ENCODE measurements at regions not wholly inside any gene's neighbourhood (a gene's known extent, or its start where the extent isn't known, plus 50 kb on each side); places are given as distances from the start of the nearest gene placed in this dataset.
"Not testable (repeated sequence)": the region's sequence is repeated elsewhere in the genome, so short reads cannot be mapped to it uniquely, and the experiment has no call there.

DNA sequence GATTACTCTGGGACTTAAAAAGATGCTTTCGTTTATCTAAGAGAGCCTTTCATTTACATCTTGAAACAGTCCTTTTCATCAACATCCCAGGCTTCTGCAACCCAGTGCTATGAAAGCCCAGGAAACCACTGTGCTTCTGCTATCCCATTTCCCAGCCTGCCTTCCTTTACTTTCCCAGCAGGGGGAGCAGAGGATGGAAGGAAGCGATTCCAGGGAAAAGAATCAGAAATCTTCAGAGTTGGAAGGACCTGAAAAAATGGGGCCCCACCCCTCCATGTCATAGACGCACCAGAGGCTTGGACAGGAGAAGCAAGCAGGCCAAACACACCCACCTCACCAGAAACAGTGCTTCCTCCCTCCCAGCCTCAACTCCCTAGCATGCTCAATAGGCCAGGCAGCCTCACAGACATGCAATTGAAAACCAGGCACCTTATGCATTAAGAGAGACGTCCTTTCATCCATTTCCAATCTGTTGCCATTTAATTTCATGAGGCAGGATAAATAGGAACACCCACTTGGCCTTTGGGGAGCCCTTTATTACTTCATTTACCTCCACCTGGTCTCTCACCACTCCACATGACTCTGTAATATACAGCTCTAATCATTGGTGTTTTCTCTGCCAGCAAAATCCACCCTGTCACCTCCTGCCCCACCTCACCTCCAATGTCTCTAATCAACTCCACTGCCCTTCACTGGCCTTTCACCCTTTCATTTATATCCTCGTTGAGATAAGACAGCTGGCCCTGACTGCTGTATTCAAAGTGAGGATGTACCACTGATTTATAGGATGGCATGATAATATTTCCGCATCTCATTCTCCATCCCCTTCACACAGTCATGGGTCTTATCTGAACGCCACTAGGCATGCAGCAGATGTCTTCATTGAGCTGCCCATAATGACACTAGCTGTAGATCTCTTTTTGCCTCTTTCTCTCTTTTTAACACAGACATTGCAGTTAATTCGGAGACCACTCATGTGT is 583.9 kb downstream of the NTRK3 start:
- DNase-seq (ENCODE audit: low spot score) = no peak

- no peak for DNase-seq (ENCODE audit: low spot score)
Observed at GRCh38 chr15:87671289-87671688, 585.2 kb downstream of the NTRK3 start.

GRCh38 chr15:87669846-87670245 is 586.7 kb downstream of the NTRK3 start:
- DNase-seq (ENCODE audit: low spot score) = no peak

DNA sequence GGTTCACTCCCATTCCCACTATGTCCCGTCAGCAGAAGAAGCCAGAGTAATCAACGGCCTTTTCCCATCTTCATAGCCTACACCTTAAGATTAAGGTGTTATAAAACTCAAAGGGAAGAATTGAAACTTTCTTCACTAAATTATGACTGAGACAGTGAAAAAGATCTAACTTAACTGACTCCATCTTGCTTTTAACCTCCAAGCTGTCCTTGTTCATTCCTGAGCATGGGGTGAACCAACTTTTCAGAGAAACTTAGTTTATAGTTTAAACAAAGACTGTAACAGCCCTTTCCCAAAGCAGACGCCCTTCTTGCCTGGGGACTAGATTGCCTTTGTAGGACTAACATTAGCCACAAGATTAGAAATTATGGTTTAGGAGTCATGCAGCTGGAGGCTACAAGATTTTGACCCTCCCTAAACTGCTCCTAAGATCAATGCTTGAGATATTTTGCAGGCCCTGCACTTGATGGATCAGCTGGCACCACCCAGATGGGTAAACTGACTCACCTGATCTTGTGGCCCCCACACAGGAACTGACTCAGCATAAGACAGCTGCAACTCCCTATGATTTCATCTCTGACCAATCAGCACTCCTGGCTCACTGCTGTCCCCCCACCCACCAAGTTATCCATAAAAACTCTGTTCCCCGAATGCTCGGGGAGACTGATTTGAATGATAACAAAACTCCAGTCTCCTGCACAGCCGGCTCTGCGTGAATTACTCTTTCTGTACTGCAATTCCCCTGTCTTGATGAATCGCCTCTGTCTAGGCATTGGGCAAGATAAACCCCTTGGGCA is 587.6 kb downstream of the NTRK3 start:
- not testable (repeated sequence) for DNase-seq (ENCODE audit: low spot score)

GRCh38 chr15:87667643-87668042 is 588.9 kb downstream of the NTRK3 start:
- DNase-seq (ENCODE audit: low spot score) = no peak

DNA sequence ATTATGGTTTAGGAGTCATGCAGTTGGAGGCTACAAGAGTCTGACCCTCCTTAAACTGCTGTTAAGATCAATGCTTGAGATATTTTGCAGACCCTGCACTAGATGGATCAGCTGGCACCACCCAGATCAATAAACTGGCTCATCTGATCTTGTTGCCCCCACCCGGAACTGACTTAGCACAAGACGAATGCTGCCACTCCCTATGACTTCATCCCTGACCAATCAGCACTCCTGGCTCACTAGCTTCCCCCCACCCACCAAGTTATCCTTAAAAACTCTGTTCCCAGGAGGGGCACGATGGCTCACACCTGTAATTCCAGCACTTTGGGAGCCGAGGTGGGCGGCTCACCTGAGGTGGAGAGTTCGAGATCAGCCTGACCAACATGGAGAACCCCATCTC is 594.0 kb downstream of the NTRK3 start:
- DNase-seq (ENCODE audit: low spot score) = no peak

- no peak for DNase-seq (ENCODE audit: low spot score)
Observed at GRCh38 chr15:87661454-87662355, 594.8 kb downstream of the NTRK3 start.

GRCh38 chr15:87660251-87661129 is 596.0 kb downstream of the NTRK3 start:
- DNase-seq (ENCODE audit: low spot score) = no peak

- DNase-seq (ENCODE audit: low spot score) = no peak
Observed at GRCh38 chr15:87656372-87656771, 600.2 kb downstream of the NTRK3 start.

- no peak for DNase-seq (ENCODE audit: low spot score)
Observed at GRCh38 chr15:87653646-87654045, 602.9 kb downstream of the NTRK3 start.

DNA sequence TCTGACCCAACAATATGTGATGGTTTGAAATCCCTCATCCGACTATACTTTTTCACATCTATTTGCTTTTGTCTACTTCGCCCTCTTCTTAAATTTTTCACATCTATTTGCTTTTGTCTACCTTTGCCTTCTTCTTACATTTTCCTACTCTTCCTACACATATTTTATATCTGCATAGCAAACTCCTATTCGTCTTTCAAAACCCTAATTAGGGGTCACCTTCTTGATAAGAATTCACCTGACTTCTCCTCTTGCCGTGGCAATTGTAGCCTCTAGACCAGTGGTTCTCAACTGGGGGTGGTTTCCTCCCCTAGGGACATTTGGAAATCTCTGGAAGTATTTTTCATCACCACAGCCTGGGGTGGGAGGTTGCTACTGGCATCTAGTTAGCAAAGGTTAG is 607.4 kb downstream of the NTRK3 start:
- DNase-seq (ENCODE audit: low spot score) = no peak

GRCh38 chr15:87648278-87648677 is 608.3 kb downstream of the NTRK3 start:
- DNase-seq (ENCODE audit: low spot score) = no peak

DNA sequence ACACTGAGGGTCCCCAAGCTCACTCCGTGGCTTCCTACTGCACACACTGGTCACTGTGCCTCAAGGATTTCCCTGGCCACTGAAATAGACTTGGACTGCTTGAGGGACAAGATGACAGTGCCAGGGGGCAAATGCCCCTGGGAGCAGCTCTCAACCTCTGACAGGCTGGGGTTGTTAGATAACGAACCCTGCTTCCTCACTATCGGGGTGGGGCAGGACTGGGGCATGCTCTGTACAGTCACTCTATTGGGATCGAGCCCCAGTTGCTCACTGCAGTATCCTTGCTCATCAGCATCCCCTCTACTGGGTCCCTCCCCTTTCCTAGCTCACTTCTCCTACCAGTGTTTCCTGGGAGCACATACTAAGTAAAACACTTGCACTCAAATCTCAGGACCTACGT is 610.8 kb downstream of the NTRK3 start:
- no peak for DNase-seq (ENCODE audit: low spot score)

DNA sequence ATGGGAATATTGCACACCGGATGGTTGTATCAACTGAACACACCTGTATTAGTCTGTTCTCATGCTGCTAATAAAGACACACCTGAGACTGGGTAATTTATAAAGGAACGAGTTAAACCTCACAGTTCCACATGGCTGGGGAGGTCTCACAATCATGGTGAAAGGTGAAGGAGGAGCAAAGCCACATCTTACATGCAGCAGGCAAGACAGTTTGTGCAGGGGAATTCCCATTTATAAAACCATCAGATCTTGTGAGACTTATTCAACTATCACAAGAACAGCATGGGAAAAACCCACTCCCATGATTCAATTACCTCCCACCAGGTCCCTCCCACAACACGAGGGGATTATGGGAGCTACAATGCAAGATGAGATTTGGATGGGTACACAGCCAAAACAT is 613.5 kb downstream of the NTRK3 start:
- not testable (repeated sequence) for DNase-seq (ENCODE audit: low spot score)

DNA sequence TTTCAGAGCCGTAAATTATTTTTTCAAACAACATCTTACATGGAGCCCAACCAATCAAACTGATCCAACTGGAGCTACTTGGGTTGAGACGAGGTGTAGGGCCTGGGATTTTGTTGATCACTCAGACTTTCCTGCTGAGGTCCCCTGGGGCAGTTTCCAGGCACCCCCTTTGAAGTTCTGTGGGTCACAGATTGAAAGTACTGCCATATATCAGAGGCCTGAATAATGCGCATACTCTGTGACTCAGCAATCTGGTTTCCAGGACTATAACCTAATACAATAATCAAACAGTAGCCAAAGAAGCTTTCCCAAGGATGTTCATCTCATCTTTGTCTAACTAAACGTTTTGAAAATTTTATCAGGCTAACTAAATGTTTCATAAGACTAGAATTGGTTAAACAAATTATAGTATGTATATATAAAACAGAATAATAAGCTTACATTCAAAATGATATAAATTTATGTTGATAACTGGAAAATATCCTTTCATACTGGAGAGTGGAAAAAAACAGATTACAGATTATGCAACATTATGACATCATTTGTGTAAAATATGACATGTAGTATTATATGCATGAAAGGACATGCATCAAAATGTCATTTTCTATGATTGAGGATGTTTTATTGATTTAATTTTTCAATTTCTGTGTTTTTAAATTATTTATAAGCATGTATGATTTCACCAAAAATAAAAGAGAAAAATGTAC is 617.1 kb downstream of the NTRK3 start:
- no peak for DNase-seq (ENCODE audit: low spot score)

- DNase-seq (ENCODE audit: low spot score) = no peak
Observed at GRCh38 chr15:87638554-87639083, 617.9 kb downstream of the NTRK3 start.

DNA sequence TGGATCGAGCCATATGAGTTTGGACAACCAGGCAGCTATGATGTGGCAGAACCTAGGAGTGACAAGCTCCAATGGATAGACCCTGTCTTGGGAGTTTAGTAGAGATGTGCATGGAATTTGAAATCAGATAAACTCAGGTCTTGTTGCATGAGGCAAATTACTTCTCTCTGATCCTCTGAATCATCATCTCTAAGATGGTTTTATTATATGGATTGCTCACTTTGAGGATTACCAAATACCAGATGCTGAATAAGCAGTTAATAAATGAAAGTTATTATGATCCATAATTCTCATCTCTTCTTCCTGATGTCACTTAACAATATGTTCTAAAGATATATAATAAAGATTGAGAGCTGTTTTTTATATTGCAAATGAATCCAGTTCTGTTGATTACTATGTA is 622.2 kb downstream of the NTRK3 start:
- no peak for DNase-seq (ENCODE audit: low spot score)

GRCh38 chr15:87633525-87633924 is 623.0 kb downstream of the NTRK3 start:
- no peak for DNase-seq (ENCODE audit: low spot score)

DNA sequence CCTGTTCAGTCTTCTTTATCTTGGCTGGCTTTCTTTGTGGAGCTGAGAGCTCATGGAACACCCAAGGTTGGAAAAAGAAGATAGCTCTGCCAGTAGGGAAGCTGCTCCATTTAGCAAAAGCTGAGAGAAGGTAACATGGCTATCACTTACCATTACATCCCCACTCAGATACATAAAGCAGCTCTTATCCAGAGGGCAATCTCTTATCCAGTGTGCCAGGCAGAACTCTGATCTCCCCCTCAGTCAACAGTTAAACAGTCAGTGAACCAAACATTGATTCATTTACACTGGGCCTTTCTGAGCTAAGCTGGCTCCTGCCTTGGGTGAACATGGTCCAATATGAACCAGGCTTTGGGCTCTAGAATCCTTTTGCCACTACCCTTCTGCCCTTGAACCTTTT is 624.2 kb downstream of the NTRK3 start:
- DNase-seq (ENCODE audit: low spot score) = no peak

DNA sequence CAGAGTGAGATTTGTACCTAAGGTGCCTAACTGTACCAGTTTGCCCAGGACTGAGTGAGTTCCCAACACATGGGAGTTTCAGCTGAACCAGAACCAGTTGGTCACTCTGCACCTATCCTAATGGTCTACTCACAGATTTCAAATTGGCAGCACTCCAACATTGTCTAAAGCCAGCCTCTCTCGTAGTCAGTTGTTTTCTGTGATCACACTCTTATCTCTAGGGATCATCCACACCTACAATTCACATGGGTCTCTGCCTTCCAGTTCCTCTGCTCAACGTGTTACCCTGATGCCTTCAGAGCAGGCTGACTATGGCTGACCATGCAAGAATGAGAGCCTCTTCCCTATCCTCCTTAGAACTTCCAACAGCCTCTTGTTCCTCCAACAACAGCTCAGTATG is 624.8 kb downstream of the NTRK3 start:
- DNase-seq (ENCODE audit: low spot score) = no peak
